ENCODE measurements at regions not wholly inside any gene's neighbourhood (a gene's known extent, or its start where the extent isn't known, plus 50 kb on each side); places are given as distances from the start of the nearest gene placed in this dataset.

GRCh38 chr10:6840766-6841165 is 260.7 kb upstream of the PRKCQ start:
- DNase-seq (ENCODE audit: extremely low read depth in 1 of 4, low spot score in 3 of 4) (no peak), FAIRE-seq (no peak), ATAC-seq (no peak)
- TF ChIP-seq SNRNP70 (optimal IDR thresholded peaks at IDR 0.05; ENCODE audit: low read depth, low read length), result no peak
- TF ChIP-seq, protein P1, sequence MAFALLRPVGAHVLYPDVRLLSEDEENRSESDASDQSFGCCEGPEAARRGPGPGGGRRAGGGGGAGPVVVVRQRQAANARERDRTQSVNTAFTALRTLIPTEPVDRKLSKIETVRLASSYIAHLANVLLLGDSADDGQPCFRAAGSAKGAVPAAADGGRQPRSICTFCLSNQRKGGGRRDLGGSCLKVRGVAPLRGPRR (CRISPR knock-in tag; IDR thresholded peaks at IDR 0.05), result no peak
- TF ChIP-seq, protein P2, sequence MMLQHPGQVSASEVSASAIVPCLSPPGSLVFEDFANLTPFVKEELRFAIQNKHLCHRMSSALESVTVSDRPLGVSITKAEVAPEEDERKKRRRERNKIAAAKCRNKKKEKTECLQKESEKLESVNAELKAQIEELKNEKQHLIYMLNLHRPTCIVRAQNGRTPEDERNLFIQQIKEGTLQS (IDR thresholded peaks at IDR 0.05), result peak; percentile 46
- TF ChIP-seq, protein P2 (CRISPR knock-in tag; conservative IDR thresholded peaks at IDR 0.05), result no peak
- TF ChIP-seq HIVEP1 (CRISPR knock-in tag; IDR thresholded peaks at IDR 0.05), result no peak
- TF ChIP-seq JUND (IDR thresholded peaks at IDR 0.05; ENCODE audit: borderline replicate concordance, low read depth, low read length), result peak; percentile 53; the same call in 1 of the 2 replicates
- TF ChIP-seq JUND (tag; IDR thresholded peaks at IDR 0.05; ENCODE audit: borderline replicate concordance, low read depth, low read length), result no peak
- intact Hi-C loops (cut with micrococcal nuclease) (loop anchor here (5.0 kb wide), 1 partner anchor 577 kb away; no protein-coding TSS in a partner anchor), in situ Hi-C loops (cut with MboI) (no loop called here)
- no TSS peak for BruUV-seq (replicated peaks)
- POLR2A ChIA-PET, result no interaction called here
- H3K9me3 ChIP-seq (replicated peaks; ENCODE audit: control insufficient read depth, insufficient read depth, low read depth, low read length), result peaks cover 1% of the 10 kb centered on the region; the same call in 1 of the 2 replicates
- no peaks in the 10 kb centered on the region for H3K9me1 ChIP-seq (ENCODE audit: control insufficient read depth, insufficient read depth, low read length)
- no peaks in the 10 kb centered on the region for H4K20me1 ChIP-seq (replicated peaks; ENCODE audit: control insufficient read depth, insufficient read depth, low read length)
- H3K79me2 ChIP-seq (ENCODE audit: control insufficient read depth, insufficient read depth, low read length), result no peaks in the 10 kb centered on the region
- H3K9ac ChIP-seq (ENCODE audit: insufficient read depth in 1 of 2, low read depth in 2 of 2, low read length in 2 of 2), result no peak overlapping the region
- H2AFZ ChIP-seq (ENCODE audit: low read depth, low read length), result no peak overlapping the region
- 0% methylated on average over 2 of the region's 2 CpGs for WGBS (ENCODE audit: insufficient coverage, low coverage, missing lambda C conversion rate)
- H3K4me2 ChIP-seq (ENCODE audit: insufficient read depth, low read length), result no peak overlapping the region
- no peak overlapping the region for H3K4me3 ChIP-seq
- CTCF ChIA-PET (ENCODE audit: low intra/inter-chr PET ratio), result no interaction called here
- no peaks in the 10 kb centered on the region for H3K27me3 ChIP-seq (ENCODE audit: control insufficient read depth in 2 of 2, insufficient read depth in 2 of 2, low read length in 2 of 2)
- no peaks in the 10 kb centered on the region for H3K4me1 ChIP-seq (replicated peaks in 1 of 2; ENCODE audit: control insufficient read depth in 2 of 2, insufficient read depth in 2 of 2, low read length in 2 of 2)
- H3K36me3 ChIP-seq (ENCODE audit: control insufficient read depth, insufficient read depth, low read length), result no peaks in the 10 kb centered on the region
- H3K27ac ChIP-seq (ENCODE audit: extremely low read depth, low read depth, low read length), result no peak overlapping the region
